ENCODE measurements at regions not wholly inside any gene's neighbourhood (a gene's known extent, or its start where the extent isn't known, plus 50 kb on each side); places are given as distances from the start of the nearest gene placed in this dataset.
"Not testable (repeated sequence)": the region's sequence is repeated elsewhere in the genome, so short reads cannot be mapped to it uniquely, and the experiment has no call there.

DNA sequence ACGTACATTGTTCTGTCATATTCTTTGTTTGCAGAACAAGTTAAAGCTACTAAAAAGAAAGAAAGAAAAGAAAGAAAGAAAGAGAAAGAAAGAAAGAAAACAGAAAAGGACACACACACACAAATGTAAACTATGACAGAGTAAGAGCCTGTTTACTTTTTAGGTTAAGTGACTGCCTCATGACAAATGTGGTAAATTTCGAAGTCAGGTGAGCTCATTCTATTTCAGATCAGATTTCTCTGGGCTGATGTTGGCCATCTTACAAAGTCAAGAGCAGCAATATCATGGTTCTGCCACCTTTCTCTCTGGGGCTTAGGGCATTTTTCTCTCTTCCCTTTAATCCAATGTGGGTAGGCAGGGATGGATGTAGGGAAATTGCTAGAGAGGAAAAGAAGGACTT is 299.5 kb downstream of the ANAPC1 start:
- H3K36me3 ChIP-seq (ENCODE audit: insufficient read depth, low read length); H3K9ac ChIP-seq (ENCODE audit: low read depth, low read length); H3K9me3 ChIP-seq (ENCODE audit: control insufficient read depth, insufficient read depth, low read length): not testable (repeated sequence)

DNA sequence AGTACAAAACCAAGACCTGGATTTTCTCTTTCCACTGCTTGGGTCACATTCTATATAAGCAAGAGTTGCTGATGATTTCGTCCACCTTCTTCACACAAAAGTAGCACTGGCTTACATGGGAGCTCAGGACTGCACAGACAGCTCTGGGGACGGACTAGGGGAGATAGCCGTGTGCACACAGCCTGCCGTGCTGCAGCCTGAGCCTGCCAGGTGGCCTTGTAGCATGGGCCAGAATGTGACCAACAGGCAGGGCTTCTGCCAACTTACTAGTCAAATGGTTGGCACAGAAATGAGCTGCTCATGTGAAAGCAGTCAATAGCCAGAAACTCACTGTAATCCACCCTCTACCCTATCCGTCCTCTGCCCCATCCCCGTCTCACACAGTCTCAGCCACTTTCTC is 299.0 kb downstream of the ANAPC1 start:
- H3K36me3 ChIP-seq (ENCODE audit: insufficient read depth, low read length); H3K9me3 ChIP-seq (ENCODE audit: control insufficient read depth, insufficient read depth, low read length): not testable (repeated sequence)

More for the DNA sequence above, 299.5 kb downstream of the ANAPC1 start:
- not testable (repeated sequence) for H3K4me1 ChIP-seq (ENCODE audit: insufficient read depth, low read length)

DNA sequence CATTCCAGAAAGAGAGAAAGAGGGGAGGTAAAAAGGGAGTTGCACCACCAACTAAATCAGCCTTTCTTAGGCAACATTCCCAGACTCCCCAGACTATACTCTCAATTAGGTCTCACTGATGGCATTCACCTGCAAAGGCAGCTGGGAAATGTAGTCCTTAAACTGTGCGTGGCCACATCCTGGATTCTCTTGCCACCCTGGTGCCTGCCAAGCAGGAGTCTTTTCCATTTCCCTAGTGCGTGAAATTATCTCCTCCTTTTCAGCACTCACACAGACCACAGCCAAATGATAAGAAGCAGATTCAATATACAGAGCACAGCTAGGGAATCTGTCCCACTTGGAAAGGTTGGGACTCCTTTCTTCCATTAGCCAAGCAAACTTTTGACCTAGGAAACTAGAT is 298.0 kb downstream of the ANAPC1 start:
- not testable (repeated sequence) for H3K9me3 ChIP-seq (ENCODE audit: control insufficient read depth, insufficient read depth, low read length); H3K4me1 ChIP-seq (ENCODE audit: insufficient read depth, low read length); H3K36me3 ChIP-seq (ENCODE audit: insufficient read depth, low read length); H3K9ac ChIP-seq (ENCODE audit: low read depth, low read length)

More for the DNA sequence above, 299.0 kb downstream of the ANAPC1 start:
- not testable (repeated sequence) for H3K4me1 ChIP-seq (ENCODE audit: insufficient read depth, low read length); H3K9ac ChIP-seq (ENCODE audit: low read depth, low read length)

DNA sequence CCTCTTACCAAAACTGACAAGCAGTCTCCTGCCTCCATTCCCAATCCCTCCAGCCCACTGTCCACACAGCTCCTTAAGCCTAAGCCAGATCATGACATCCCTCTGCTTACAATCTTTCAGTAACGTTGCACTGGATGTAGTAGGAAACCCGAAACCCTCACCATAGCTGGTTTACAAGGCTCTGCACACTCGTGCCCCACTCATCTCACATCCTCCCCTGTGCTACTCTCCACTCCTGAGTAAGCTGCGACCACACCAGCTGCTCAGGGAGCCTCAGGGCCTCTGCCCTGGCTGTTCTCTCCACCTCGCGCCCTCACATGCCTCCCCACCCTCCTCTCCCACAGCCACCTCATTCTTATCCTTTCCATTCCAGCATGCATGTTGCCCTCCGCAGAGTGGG is 288.9 kb downstream of the ANAPC1 start:
- H3K9ac ChIP-seq (ENCODE audit: low read depth, low read length); H3K36me3 ChIP-seq (ENCODE audit: insufficient read depth, low read length); H3K9me3 ChIP-seq (ENCODE audit: control insufficient read depth, insufficient read depth, low read length); H3K4me1 ChIP-seq (ENCODE audit: insufficient read depth, low read length): not testable (repeated sequence)

DNA sequence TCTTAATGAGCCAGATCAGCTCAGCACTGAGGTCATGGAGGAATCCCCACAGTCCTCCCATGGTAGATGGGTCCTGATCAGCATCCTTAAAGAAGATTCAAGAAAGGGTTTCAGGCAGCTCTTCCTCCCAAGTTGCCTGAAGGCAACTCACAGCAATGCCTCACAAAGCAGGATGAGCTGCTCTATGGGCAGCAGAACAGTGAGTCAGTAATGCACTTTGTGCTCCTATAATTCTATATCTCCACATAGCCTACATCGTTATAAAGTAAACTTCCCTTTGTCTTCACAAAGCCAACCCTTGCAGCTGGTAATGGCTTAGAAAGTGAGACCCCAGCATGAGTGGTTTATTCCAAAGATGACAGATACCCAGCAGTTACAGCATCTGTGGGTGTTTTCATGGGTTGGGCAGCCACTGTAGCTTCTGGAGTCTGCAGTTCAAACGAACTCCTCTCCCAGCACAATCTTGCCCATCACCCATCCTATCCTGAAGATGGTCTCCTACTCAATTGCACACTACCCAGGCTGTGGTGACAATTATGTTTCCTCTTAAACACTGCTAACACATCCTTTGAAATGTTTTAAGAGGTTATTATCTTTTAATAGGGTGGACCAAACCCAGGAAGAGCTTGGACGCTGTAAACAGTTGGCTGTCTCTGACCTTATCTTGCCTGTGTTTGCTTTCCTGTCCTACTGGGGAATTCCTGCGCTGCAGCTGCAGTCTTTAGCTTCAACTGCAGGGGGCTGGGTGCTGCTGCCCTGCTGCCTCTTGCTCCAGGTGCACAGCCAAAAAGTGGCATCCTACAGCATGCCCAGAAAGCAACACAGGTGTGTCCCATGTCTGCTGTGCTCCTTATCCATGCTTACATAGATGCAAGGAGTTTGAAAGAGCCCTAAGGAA is 286.9 kb downstream of the ANAPC1 start:
- not testable (repeated sequence) for H3K9me3 ChIP-seq (ENCODE audit: control insufficient read depth, insufficient read depth, low read length); H3K36me3 ChIP-seq (ENCODE audit: insufficient read depth, low read length); H3K9ac ChIP-seq (ENCODE audit: low read depth, low read length); H3K4me1 ChIP-seq (ENCODE audit: insufficient read depth, low read length)

DNA sequence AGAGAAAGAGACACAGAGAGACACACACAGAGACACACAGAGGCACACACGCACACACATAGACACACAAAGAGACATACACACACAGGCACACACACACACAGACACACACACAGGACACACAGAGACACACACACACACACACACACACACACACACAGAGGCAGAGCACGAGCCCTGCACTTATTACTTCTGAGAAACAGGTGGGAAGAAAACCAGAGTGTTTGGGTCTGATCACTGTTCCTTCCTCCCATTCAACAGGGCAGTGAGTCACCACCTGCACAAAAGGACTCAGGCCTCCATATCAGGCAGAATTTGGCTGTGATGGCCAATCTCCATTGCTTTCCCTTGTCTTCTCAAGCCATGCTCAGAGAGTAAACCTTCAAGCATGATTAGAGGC is 285.0 kb downstream of the ANAPC1 start:
- not testable (repeated sequence) for H3K9me3 ChIP-seq (ENCODE audit: control insufficient read depth, insufficient read depth, low read length); H3K36me3 ChIP-seq (ENCODE audit: insufficient read depth, low read length); H3K4me1 ChIP-seq (ENCODE audit: insufficient read depth, low read length); H3K9ac ChIP-seq (ENCODE audit: low read depth, low read length)

DNA sequence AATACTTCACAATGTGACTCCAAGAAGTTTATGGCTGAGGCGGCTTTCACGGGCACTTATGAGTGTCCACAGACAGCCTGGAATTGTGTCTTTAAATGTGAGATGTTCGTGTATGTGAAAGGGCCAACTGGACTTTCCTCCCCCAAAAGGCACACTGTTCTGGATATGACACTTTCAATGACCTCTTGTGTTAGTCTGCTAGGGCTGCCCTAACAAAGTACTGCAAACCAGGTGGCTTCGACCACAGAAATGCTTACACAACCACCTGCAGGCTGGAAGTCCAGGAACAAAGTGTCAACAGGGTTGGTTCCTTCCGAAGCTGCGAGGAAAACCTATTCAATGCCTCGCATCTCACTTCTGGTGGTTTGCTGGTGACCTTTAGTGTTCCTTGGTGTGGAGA is 281.7 kb downstream of the ANAPC1 start:
- H3K9ac ChIP-seq (ENCODE audit: low read depth, low read length); H3K4me1 ChIP-seq (ENCODE audit: insufficient read depth, low read length); H3K36me3 ChIP-seq (ENCODE audit: insufficient read depth, low read length); H3K9me3 ChIP-seq (ENCODE audit: control insufficient read depth, insufficient read depth, low read length): not testable (repeated sequence)

DNA sequence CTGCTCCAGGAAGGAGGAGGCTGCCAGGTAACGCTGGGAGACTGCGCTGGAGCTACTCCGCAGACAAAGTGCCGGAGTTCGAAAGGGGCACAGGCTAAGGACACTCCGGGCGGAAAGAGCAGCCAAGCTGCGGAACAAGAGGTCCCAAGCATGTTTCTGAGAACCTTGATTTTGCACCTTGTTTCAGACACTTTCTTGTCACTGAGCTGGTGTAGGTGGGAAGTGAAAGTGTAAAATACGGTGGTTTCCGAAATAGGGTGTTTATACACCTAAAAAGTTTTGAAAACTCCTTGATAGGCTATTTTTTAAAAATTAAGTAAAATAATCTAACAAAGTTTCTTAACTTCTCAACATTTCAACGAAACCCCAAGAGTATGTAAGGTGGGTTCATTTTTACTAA is 278.2 kb downstream of the ANAPC1 start:
- H3K4me1 ChIP-seq (ENCODE audit: insufficient read depth, low read length); H3K9me3 ChIP-seq (ENCODE audit: control insufficient read depth, insufficient read depth, low read length); H3K36me3 ChIP-seq (ENCODE audit: insufficient read depth, low read length); H3K9ac ChIP-seq (ENCODE audit: low read depth, low read length): not testable (repeated sequence)

DNA sequence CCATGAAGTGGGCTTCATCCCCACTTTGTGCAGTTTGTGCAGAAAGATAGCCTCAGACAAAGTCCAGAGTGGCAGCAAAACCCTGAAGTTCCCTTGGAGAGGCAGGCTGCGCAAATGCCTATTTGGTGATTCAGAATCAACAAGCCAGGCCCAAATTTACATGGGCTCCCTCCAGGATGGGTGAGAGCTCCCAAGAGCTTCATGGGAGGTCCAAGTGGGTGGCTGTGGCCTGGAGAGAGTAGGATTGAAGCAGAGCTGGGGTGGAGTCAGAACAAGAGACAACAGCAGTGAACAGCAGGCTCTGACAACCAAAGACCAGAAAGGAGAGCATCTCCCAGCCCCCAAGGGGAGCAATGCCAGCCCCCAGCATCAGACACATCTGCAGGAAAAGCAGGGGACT is 277.4 kb downstream of the ANAPC1 start:
- H3K9me3 ChIP-seq (ENCODE audit: control insufficient read depth, insufficient read depth, low read length); H3K9ac ChIP-seq (ENCODE audit: low read depth, low read length); H3K4me1 ChIP-seq (ENCODE audit: insufficient read depth, low read length); H3K36me3 ChIP-seq (ENCODE audit: insufficient read depth, low read length): not testable (repeated sequence)

DNA sequence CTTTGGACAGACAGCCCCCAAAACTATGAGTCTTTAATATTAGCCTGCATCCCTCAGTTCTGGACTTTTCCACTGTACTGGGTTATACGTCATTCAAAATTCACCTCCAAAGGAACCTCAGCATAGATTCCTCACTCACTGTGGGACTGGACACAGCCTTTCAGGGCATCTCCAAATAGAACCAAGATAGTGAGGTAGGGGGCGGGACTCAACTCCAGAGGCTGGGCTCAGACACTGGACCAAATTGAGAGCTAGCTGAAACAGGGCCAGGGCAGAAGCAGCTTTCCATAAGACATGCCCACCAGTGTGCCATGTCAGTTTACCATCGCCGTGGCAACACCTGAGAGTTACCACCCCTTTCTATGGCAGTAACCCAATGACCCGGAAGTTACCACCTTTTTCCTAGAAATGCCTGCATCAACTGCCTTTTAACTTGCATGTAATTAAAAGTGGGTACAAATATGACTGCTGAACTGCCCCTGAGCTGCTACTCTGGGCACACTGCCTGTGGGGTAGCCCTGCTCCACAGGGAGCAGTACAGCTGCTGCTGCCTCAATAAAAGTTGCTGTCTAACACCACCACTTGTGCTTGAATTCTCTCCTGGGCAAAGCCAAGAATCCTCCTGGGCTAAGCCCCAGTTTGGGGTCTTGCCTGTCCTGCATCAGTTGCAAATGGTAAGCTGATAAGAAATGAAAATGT is 274.7 kb downstream of the ANAPC1 start:
- not testable (repeated sequence) for H3K36me3 ChIP-seq (ENCODE audit: insufficient read depth, low read length); H3K9me3 ChIP-seq (ENCODE audit: control insufficient read depth, insufficient read depth, low read length); H3K4me1 ChIP-seq (ENCODE audit: insufficient read depth, low read length)

DNA sequence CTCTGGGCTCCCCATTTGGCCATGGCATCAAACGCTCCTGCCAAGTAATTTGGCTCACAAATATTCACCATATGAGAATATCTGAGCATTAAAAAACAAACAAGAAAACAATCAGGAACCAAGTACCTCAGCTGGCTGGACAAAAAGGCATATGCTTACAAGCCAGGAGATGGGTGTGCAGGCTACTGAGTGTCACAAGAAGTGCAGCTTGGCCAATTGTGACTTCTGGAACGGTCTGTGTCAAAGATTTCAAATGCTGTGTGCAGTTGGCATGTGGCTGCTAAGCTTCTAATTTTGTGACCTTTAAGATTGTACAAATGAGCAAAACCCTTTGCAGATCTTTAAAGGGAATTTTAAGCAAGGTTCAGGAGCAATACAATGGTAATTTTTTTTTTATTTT is 274.0 kb downstream of the ANAPC1 start:
- H3K36me3 ChIP-seq (ENCODE audit: insufficient read depth, low read length); H3K9me3 ChIP-seq (ENCODE audit: control insufficient read depth, insufficient read depth, low read length); H3K9ac ChIP-seq (ENCODE audit: low read depth, low read length); H3K4me1 ChIP-seq (ENCODE audit: insufficient read depth, low read length): not testable (repeated sequence)

More for the DNA sequence above, 274.7 kb downstream of the ANAPC1 start:
- H3K9ac ChIP-seq (ENCODE audit: low read depth, low read length): not testable (repeated sequence)

DNA sequence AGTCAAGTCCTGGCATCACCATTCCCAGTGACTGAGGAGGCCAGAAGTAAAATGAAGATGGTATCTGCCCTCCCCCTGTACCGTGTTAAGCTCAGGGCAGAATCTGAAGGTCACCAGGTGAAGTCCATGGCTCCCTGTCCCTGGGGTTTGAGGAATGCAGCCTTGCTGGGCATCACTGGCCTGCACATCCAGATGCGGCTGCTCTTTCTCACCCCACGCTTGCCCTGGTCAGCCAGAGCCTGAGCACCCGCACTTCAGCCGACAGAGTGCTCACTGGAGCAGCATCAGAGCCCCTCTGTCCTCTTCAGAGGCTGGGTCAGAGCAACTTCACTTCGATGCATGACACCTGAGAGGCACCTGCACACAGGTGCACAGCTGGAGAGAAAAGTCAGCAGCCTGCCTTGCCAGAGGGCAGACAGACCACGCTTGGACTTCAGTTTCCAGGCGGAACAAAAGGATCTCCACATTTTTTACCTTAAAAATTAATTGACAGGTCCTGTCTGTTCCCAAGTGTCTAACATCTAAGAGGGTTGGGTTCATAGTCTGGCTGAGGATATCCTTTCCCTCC is 267.3 kb downstream of the ANAPC1 start:
- Histone ChIP-seq H3K36me3 (ENCODE audit: insufficient read depth, low read length) (no peaks in the 10 kb centered on the region), H3K9me3 (ENCODE audit: control insufficient read depth, insufficient read depth, low read length) (no peaks in the 10 kb centered on the region), H3K9ac (ENCODE audit: low read depth, low read length) (no peak overlapping the region), H3K4me1 (ENCODE audit: insufficient read depth, low read length) (peaks cover 8% of the 10 kb centered on the region; the same call in 1 of the 2 replicates)

DNA sequence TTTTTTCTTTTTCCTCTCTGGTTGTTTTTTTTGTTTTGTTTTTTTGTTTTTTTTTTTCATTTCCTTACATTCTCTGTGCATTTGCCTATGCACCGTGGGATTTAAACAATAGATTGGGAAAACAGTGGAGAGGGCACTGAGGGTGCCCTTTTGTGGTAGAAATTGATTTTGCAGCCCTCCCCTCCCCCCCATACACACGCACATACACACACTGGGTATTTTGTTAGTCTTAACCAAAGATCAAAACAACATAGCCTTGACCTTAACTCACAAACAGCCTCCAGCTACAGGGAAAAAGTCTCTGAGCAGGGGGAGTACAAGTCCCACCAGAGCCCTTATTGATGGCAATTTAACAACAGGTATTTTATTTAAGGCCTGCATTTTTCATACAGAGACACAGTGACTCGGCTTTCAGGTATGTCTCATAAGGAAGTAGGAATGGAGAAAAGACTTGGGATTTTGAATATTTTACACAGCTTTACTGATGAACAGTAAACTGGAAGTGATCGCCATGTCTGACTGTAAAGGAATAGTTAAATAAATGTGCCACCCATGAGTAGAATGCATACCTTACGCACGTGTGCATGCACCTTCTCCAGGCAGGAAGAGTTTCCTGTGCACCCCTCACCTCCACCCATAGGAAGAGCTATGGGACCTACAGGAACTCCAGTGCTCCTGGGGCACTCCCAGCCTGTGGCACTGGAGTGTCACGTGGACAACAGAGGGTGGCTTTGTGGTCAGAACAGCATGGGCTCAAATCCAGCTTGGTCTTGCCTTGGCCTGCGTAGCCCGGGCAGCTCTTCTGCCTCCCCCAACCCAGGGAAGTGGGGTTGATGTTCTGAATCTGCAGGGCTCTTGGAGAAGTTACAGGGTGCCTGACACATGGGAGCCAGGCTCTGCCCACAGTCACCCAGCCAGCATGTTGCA is 266.4 kb downstream of the ANAPC1 start:
- H3K9me3 ChIP-seq (ENCODE audit: control insufficient read depth, insufficient read depth, low read length): no peaks in the 10 kb centered on the region
- H3K9ac ChIP-seq (ENCODE audit: low read depth, low read length): no peak overlapping the region
- peaks cover 8% of the 10 kb centered on the region; the same call in 1 of the 2 replicates for H3K4me1 ChIP-seq (ENCODE audit: insufficient read depth, low read length)
- no peaks in the 10 kb centered on the region for H3K36me3 ChIP-seq (ENCODE audit: insufficient read depth, low read length)

DNA sequence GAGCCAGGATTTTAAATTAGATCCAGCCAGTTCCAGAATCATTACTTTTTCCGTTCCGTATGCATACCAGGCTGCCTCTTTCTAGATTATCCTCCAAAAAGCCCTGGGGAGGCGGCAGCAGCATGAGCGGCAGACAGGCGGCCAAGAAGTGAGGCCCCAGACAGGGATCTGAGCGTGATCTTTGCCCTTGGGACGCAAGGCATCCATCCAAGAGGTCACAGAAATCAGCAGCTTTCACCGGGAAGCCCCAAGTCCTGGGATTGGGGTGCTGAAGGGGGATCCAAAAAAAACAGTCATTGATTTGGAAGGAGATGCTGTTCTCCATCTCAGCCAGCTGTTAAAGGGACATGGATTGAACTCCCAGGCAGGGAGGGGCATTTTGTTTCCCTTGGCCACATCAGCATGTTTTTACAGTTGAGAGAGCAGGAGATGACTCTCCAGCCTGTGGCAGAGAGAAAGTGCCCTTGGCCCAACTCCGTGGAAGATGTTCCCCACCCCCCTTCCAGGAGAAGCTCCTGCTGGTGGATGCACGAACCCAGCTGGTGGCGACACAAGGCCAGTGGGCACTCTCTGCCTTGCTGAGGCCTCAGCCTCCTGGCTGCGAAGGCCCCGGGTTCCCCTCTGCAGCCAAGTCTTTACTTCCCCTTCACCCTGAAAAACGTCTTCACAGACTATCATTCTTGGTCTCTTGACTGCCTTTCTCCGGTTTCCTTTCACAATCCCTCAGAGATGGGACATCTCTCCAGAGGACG is 265.6 kb downstream of the ANAPC1 start:
- Histone ChIP-seq H3K4me1 (ENCODE audit: insufficient read depth, low read length) (peaks cover 8% of the 10 kb centered on the region; the same call in 1 of the 2 replicates), H3K9me3 (ENCODE audit: control insufficient read depth, insufficient read depth, low read length) (no peaks in the 10 kb centered on the region), H3K9ac (ENCODE audit: low read depth, low read length) (no peak overlapping the region), H3K36me3 (ENCODE audit: insufficient read depth, low read length) (no peaks in the 10 kb centered on the region)

Data from ES-I3 (cell line).